GM12878 (cell line): ENCODE measurements at regions not wholly inside any gene's neighbourhood (a gene's known extent, or its start where the extent isn't known, plus 50 kb on each side); places are given as distances from the start of the nearest gene placed in this dataset.

Source experiments
- ATAC-seq: fragments of 200-7000 bp; cut with Tn5 transposase; 3 replicates; pipeline ENCODE4 v1.9.1; 2020; ENCODE audit warnings: mild to moderate bottlenecking, moderate library complexity
- BruUV-seq: library from RNA; stranded (reverse); fragments of 400-500 nt; replicated peaks from 2 replicates; lab custom pipeline; 2021; lab: Mats Ljungman, UMichigan
- CTCF ChIA-PET: fragments of 300-600 bp; sonication (Branson Sonifier 250); formaldehyde crosslinking; extraction: SDS; loops from one replicate; lab custom pipeline; 2021; ENCODE audit warnings: inconsistent platforms; lab: Yijun Ruan, JAX
- POLR2A ChIA-PET: fragments of 350-600 bp; formaldehyde crosslinking; extraction: SDS; loops from one replicate; lab custom pipeline; 2021; ENCODE audit warnings: inconsistent platforms; lab: Charles Lee
- RAD21 ChIA-PET: fragments of 300-600 bp; sonication (Branson Sonifier 250); formaldehyde crosslinking; loops from one replicate; lab custom pipeline; 2023; ENCODE audit warnings: antibody characterized with exemption; ENCODE audit not compliant: unreplicated experiment; lab: Charles Lee
- SMC1A ChIA-PET: fragments of 300-600 bp; sonication (Branson Sonifier 250); formaldehyde crosslinking; loops from one replicate; lab custom pipeline; 2023; ENCODE audit not compliant: unreplicated experiment, uncharacterized antibody; lab: Charles Lee
- DNase-seq: peaks from one replicate; pipeline ENCODE4 v3.0.0-alpha.2; 2011; ENCODE audit warnings: low read depth, low spot score
- FAIRE-seq: peaks from 3 replicates; lab custom pipeline; 2011; peaks lifted over from hg19 to GRCh38; lab: Jason Lieb, UNC
- H2AFZ ChIP-seq: 2 replicates; pipeline ENCODE4 v1.6.0; 2011; ENCODE audit warnings: low read depth, low read length, control low read depth; ENCODE audit not compliant: control insufficient read depth
- H3K27ac ChIP-seq: 2 replicates; pipeline ENCODE4 v1.5.1; 2011; ENCODE audit warnings: control low read depth; ENCODE audit not compliant: control insufficient read depth, insufficient read depth
- H3K27me3 ChIP-seq, 2 experiments: replicated peaks in 1 of 2; 2 replicates each; pipeline versions ENCODE4 v1.6.0 to v1.6.1; 2011; ENCODE audit warnings: low read length in 1 of 2; ENCODE audit not compliant: control insufficient read depth in 2 of 2, insufficient read depth in 2 of 2
- H3K36me3 ChIP-seq, 2 experiments: 2 replicates each; pipeline ENCODE4 v1.5.1; 2011; ENCODE audit warnings: low read length in 1 of 2; ENCODE audit not compliant: control insufficient read depth in 2 of 2, insufficient read depth in 2 of 2
- H3K4me1 ChIP-seq: 2 replicates; pipeline ENCODE4 v1.6.1; 2011; ENCODE audit warnings: mild to moderate bottlenecking, low read length, moderate library complexity, mixed read lengths; ENCODE audit not compliant: control insufficient read depth, insufficient read depth
- H3K4me2 ChIP-seq: 2 replicates; pipeline ENCODE4 v1.6.0; 2011; ENCODE audit warnings: control low read depth; ENCODE audit not compliant: control insufficient read depth, insufficient read depth
- H3K4me3 ChIP-seq: fragments of 200-600 bp; sonication (generic); 2 replicates; pipeline ENCODE4 v1.5.1; 2016
- H3K79me2 ChIP-seq: 2 replicates; pipeline ENCODE4 v1.6.0; 2011; ENCODE audit warnings: low read length; ENCODE audit not compliant: control insufficient read depth, insufficient read depth
- H3K9ac ChIP-seq: 2 replicates; pipeline ENCODE4 v1.8.0; 2011; ENCODE audit warnings: low read length, control low read depth, mixed read lengths; ENCODE audit not compliant: control insufficient read depth, insufficient read depth
- H3K9me3 ChIP-seq: replicated peaks from 3 replicates; pipeline ENCODE4 v1.5.1; 2011; ENCODE audit warnings: mild to moderate bottlenecking, low read length; ENCODE audit not compliant: control insufficient read depth, insufficient read depth
- H4K20me1 ChIP-seq: 2 replicates; pipeline ENCODE4 v1.6.0; 2011; ENCODE audit not compliant: control insufficient read depth, insufficient read depth
- ATF7 ChIP-seq: fragments of 450-650 bp; IDR thresholded peaks from 2 replicates; pipeline ENCODE4 v1.6.1; 2016; ENCODE audit warnings: low read depth, mild to moderate bottlenecking
- BMI1 ChIP-seq: fragments of 450-650 bp; IDR thresholded peaks from 2 replicates; pipeline ENCODE4 v1.6.1; 2016; ENCODE audit warnings: mild to moderate bottlenecking, moderate library complexity, borderline replicate concordance
- HCFC1 ChIP-seq: fragments of 150-350 bp; IDR thresholded peaks from 2 replicates; pipeline ENCODE4 v1.6.1; 2014; ENCODE audit warnings: low read length
- MEF2A ChIP-seq: IDR thresholded peaks from 2 replicates; pipeline ENCODE4 v1.6.1; 2011; ENCODE audit warnings: low read depth, mild to moderate bottlenecking, low read length, moderate library complexity; ENCODE audit not compliant: insufficient read depth
- MYB ChIP-seq: fragments of 150-350 bp; IDR thresholded peaks from 2 replicates; pipeline ENCODE4 v1.6.1; 2014; ENCODE audit warnings: mild to moderate bottlenecking, low read depth, low read length, borderline replicate concordance
- RB1 ChIP-seq: fragments of 450-650 bp; formaldehyde crosslinking; IDR thresholded peaks from 2 replicates; pipeline ENCODE4 v1.6.1; 2017; ENCODE audit warnings: mild to moderate bottlenecking, borderline replicate concordance
- SIN3A ChIP-seq: IDR thresholded peaks from 2 replicates; pipeline ENCODE4 v1.6.1; 2012; ENCODE audit warnings: low read depth, low read length, improper control_type of control experiment
- SUZ12 ChIP-seq: fragments of 200-600 bp; sonication (generic); IDR thresholded peaks from one replicate; pipeline ENCODE4 v1.6.1; 2018; ENCODE audit warnings: antibody characterized with exemption, mild to moderate bottlenecking; ENCODE audit not compliant: unreplicated experiment
- TAF1 ChIP-seq: IDR thresholded peaks from 2 replicates; pipeline ENCODE4 v1.6.1; 2011; ENCODE audit warnings: mild to moderate bottlenecking, low read depth, low read length, borderline replicate concordance
- TCF3 ChIP-seq: IDR thresholded peaks from 2 replicates; pipeline ENCODE4 v1.6.1; 2012; ENCODE audit warnings: low read depth, mild to moderate bottlenecking, low read length, borderline replicate concordance; ENCODE audit not compliant: insufficient read depth
- YBX1 ChIP-seq: fragments of 450-650 bp; IDR thresholded peaks from 2 replicates; pipeline ENCODE4 v1.6.1; 2016; ENCODE audit warnings: antibody characterized with exemption
- ZNF384 ChIP-seq: IDR thresholded peaks from 2 replicates; pipeline ENCODE4 v1.6.1; 2012; ENCODE audit warnings: low read depth, mild to moderate bottlenecking, low read length, improper control_type of control experiment, borderline replicate concordance
- WGBS: methylation state at CpG from one replicate; pipeline ENCODE4 v1.1.6; 2016; ENCODE audit warnings: low lambda C conversion rate; ENCODE audit not compliant: insufficient replicate concordance, insufficient coverage; ENCODE audit errors: missing lambda C conversion rate; 5-methylcytosine and 5-hydroxymethylcytosine counted together
- in situ Hi-C: fragments of 300-500 bp; cut with MboI; formaldehyde crosslinking; loops from 9 replicates; pipeline ENCODE4 v1.14.3; 2018; ENCODE audit warnings: mixed read lengths
- intact Hi-C: fragments of 100-400 bp; cut with micrococcal nuclease; formaldehyde crosslinking; loops from one replicate; pipeline ENCODE4 v1.14.2; 2022; ENCODE audit not compliant: unreplicated experiment
- TF ChIP-seq, protein P1 (sequence below): fragments of 450-650 bp; IDR thresholded peaks from 2 replicates; pipeline ENCODE4 v1.6.1; 2016; ENCODE audit warnings: mild to moderate bottlenecking
- TF ChIP-seq, protein P2 (sequence below): IDR thresholded peaks from 2 replicates; pipeline ENCODE4 v1.6.1; 2011; ENCODE audit warnings: low read depth, low read length, improper control_type of control experiment, borderline replicate concordance
- TF ChIP-seq, protein P3 (sequence below): fragments of 450-650 bp; IDR thresholded peaks from 2 replicates; pipeline ENCODE4 v1.6.1; 2017; ENCODE audit warnings: low read depth, mild to moderate bottlenecking, moderate library complexity
- TF ChIP-seq, protein P4 (sequence below): IDR thresholded peaks from 2 replicates; pipeline ENCODE4 v1.6.1; 2011; ENCODE audit warnings: borderline replicate concordance, low read depth, mild to moderate bottlenecking, moderate library complexity, low read length; ENCODE audit not compliant: insufficient read depth, poor library complexity, severe bottlenecking

DNA sequence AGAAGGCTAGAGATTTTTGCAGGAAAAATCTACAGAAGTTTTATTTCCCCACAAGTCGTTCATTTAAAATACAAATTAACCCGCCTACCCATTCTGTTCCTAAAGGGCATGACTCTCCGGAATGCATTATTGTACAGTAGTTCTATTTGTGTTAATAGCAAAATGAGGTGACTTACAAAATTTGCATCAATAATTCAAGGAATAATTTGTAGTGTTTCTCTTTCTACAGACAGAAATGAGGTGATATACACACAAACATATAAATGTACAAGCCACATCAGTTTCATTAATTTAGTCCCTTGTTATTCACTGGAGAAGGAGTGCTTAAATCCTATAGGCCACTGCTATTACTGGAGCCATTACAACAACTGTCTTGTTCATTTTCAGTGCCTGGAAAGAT is 501.3 kb upstream of the DIAPH2 start:
- Histone ChIP-seq H3K9me3 (no peaks in the 10 kb centered on the region), H3K36me3 (no peaks in the 10 kb centered on the region), H3K4me2 (no peak overlapping the region), H3K27ac (no peak overlapping the region), H3K79me2 (no peaks in the 10 kb centered on the region), H2AFZ (no peak overlapping the region), H3K27me3 (no peaks in the 10 kb centered on the region), H3K4me3 (no peak overlapping the region), H3K9ac (no peak overlapping the region), H4K20me1 (no peaks in the 10 kb centered on the region), H3K4me1 (no peaks in the 10 kb centered on the region)
- intact Hi-C loops = no loop called here
- CTCF ChIA-PET = interaction anchor here (1.0 to 1.5 kb wide), 2 partner anchors 17 to 418 kb away, joined by 3 read pairs; no protein-coding TSS in a partner anchor
- TF ChIP-seq RB1 = no peak
- TF ChIP-seq SIN3A = no peak
- TF ChIP-seq, protein P1, sequence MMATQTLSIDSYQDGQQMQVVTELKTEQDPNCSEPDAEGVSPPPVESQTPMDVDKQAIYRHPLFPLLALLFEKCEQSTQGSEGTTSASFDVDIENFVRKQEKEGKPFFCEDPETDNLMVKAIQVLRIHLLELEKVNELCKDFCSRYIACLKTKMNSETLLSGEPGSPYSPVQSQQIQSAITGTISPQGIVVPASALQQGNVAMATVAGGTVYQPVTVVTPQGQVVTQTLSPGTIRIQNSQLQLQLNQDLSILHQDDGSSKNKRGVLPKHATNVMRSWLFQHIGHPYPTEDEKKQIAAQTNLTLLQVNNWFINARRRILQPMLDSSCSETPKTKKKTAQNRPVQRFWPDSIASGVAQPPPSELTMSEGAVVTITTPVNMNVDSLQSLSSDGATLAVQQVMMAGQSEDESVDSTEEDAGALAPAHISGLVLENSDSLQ = no peak
- no peak for TF ChIP-seq SUZ12
- TF ChIP-seq, protein P2, sequence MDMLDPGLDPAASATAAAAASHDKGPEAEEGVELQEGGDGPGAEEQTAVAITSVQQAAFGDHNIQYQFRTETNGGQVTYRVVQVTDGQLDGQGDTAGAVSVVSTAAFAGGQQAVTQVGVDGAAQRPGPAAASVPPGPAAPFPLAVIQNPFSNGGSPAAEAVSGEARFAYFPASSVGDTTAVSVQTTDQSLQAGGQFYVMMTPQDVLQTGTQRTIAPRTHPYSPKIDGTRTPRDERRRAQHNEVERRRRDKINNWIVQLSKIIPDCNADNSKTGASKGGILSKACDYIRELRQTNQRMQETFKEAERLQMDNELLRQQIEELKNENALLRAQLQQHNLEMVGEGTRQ = no peak
- no peak for TF ChIP-seq YBX1
- TF ChIP-seq TCF3 = no peak
- TF ChIP-seq, protein P3, sequence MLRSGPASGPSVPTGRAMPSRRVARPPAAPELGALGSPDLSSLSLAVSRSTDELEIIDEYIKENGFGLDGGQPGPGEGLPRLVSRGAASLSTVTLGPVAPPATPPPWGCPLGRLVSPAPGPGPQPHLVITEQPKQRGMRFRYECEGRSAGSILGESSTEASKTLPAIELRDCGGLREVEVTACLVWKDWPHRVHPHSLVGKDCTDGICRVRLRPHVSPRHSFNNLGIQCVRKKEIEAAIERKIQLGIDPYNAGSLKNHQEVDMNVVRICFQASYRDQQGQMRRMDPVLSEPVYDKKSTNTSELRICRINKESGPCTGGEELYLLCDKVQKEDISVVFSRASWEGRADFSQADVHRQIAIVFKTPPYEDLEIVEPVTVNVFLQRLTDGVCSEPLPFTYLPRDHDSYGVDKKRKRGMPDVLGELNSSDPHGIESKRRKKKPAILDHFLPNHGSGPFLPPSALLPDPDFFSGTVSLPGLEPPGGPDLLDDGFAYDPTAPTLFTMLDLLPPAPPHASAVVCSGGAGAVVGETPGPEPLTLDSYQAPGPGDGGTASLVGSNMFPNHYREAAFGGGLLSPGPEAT = no peak
- no peak for TF ChIP-seq TAF1
- TF ChIP-seq ATF7 = no peak
- TF ChIP-seq ZNF384 = no peak
- no peak for TF ChIP-seq BMI1
- no peak for TF ChIP-seq MEF2A
- TF ChIP-seq, protein P4, sequence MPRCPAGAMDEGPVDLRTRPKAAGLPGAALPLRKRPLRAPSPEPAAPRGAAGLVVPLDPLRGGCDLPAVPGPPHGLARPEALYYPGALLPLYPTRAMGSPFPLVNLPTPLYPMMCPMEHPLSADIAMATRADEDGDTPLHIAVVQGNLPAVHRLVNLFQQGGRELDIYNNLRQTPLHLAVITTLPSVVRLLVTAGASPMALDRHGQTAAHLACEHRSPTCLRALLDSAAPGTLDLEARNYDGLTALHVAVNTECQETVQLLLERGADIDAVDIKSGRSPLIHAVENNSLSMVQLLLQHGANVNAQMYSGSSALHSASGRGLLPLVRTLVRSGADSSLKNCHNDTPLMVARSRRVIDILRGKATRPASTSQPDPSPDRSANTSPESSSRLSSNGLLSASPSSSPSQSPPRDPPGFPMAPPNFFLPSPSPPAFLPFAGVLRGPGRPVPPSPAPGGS = no peak
- no peak for TF ChIP-seq HCFC1
- TF ChIP-seq MYB = no peak
- WGBS = 11% methylated on average over 3 of the region's 3 CpGs
- FAIRE-seq (no peak), DNase-seq (no peak), ATAC-seq (no peak)
- SMC1A ChIA-PET = no interaction called here
- no TSS peak for BruUV-seq
- in situ Hi-C loops = no loop called here
- RAD21 ChIA-PET = no interaction called here
- POLR2A ChIA-PET = no interaction called here
